Ishikawa (cell line): ENCODE measurements at regions not wholly inside any gene's neighbourhood (a gene's known extent, or its start where the extent isn't known, plus 50 kb on each side); places are given as distances from the start of the nearest gene placed in this dataset.

Experiments
- CEBPB ChIP-seq: IDR thresholded peaks from 2 replicates; pipeline ENCODE4 v1.6.1; 2012
- CREB1 ChIP-seq: IDR thresholded peaks from 2 replicates; pipeline ENCODE4 v1.6.1; 2012; ENCODE audit warnings: low read depth
- EGR1 ChIP-seq: IDR thresholded peaks from 2 replicates; pipeline ENCODE4 v1.6.1; 2012
- EP300 ChIP-seq: IDR thresholded peaks from 2 replicates; pipeline ENCODE4 v1.6.1; 2012; ENCODE audit warnings: borderline replicate concordance
- FOXM1 ChIP-seq: IDR thresholded peaks from 2 replicates; pipeline ENCODE4 v1.6.1; 2012; ENCODE audit warnings: low read depth, borderline replicate concordance
- MAX ChIP-seq: IDR thresholded peaks from 2 replicates; pipeline ENCODE4 v1.6.1; 2012
- NFIC ChIP-seq: IDR thresholded peaks from 2 replicates; pipeline ENCODE4 v1.6.1; 2012
- RAD21 ChIP-seq: IDR thresholded peaks from 2 replicates; pipeline ENCODE4 v1.6.1; 2012; ENCODE audit warnings: low read depth
- REST ChIP-seq: IDR thresholded peaks from 2 replicates; pipeline ENCODE4 v1.6.1; 2012; ENCODE audit warnings: low read depth, mild to moderate bottlenecking
- TAF1 ChIP-seq: IDR thresholded peaks from 2 replicates; pipeline ENCODE4 v1.6.1; 2012; ENCODE audit warnings: low read depth, mild to moderate bottlenecking
- TCF12 ChIP-seq: IDR thresholded peaks from 2 replicates; pipeline ENCODE4 v1.6.1; 2012; ENCODE audit warnings: low read depth
- TEAD4 ChIP-seq: IDR thresholded peaks from 2 replicates; pipeline ENCODE4 v1.6.1; 2012
- USF1 ChIP-seq: IDR thresholded peaks from 2 replicates; pipeline ENCODE4 v1.6.1; 2012
- YY1 ChIP-seq: IDR thresholded peaks from 2 replicates; pipeline ENCODE4 v1.6.1; 2012; ENCODE audit warnings: low read depth
- ZBTB7A ChIP-seq: IDR thresholded peaks from 2 replicates; pipeline ENCODE4 v1.6.1; 2012; ENCODE audit warnings: low read depth

GRCh38 chr6:169961772-169962561 lies 210.5 kb downstream of the ERMARD start:
- TF ChIP-seq RAD21 (no peak), MAX (no peak), TCF12 (no peak), ZBTB7A (no peak), TAF1 (no peak), NFIC (no peak), TEAD4 (no peak), FOXM1 (no peak), YY1 (no peak), CEBPB (no peak), EP300 (no peak), REST (no peak), CREB1 (no peak), EGR1 (no peak), USF1 (no peak)

GRCh38 chr6:169960886-169961611 lies 209.6 kb downstream of the ERMARD start:
- TF ChIP-seq FOXM1 (no peak), USF1 (no peak), TEAD4 (no peak), EP300 (no peak), MAX (no peak), EGR1 (no peak), REST (no peak), NFIC (no peak), CREB1 (no peak), CEBPB (no peak)

GRCh38 chr6:169960521-169960885 lies 209.1 kb downstream of the ERMARD start:
- TF ChIP-seq EP300 (no peak), USF1 (no peak), TAF1 (no peak), CREB1 (no peak), EGR1 (no peak), ZBTB7A (no peak), TEAD4 (no peak), TCF12 (no peak), YY1 (no peak), NFIC (no peak), FOXM1 (no peak), CEBPB (no peak), MAX (no peak), REST (no peak), RAD21 (no peak)
